Gastroesophageal sphincter (tissue), 4 donors: ENCODE measurements at regions not wholly inside any gene's neighbourhood (a gene's known extent, or its start where the extent isn't known, plus 50 kb on each side); places are given as distances from the start of the nearest gene placed in this dataset.

ENCODE experiments used
- ATAC-seq: fragments of 150-250 bp; one replicate; pipeline ENCODE4 v1.9.1; 2016; ENCODE audit warnings: mild to moderate bottlenecking, moderate library complexity
- H3K27ac ChIP-seq, 4 donors: fragments of 200-600 bp; sonication (generic) in 3 of 4; 1 replicate in 3 of 4; 2 replicates in 1 of 4; pipeline ENCODE4 v1.5.1; 2016 to 2019
- H3K27me3 ChIP-seq: fragments of 200-600 bp; sonication (generic); one replicate; pipeline ENCODE4 v1.5.1; 2019
- H3K36me3 ChIP-seq, 2 donors: fragments of 200-600 bp; sonication (generic); one replicate each; pipeline ENCODE4 v1.5.1; 2019; ENCODE audit warnings: control low read depth in 1 of 2
- H3K4me1 ChIP-seq, 3 donors: fragments of 200-600 bp; sonication (generic); 1 replicate in 2 of 3; 2 replicates in 1 of 3; pipeline ENCODE4 v1.5.1; 2016 to 2019; ENCODE audit warnings: control low read depth in 2 of 3
- H3K4me3 ChIP-seq, 2 donors: fragments of 200-600 bp; sonication (generic); one replicate each; pipeline ENCODE4 v1.5.1; 2019; ENCODE audit warnings: mild to moderate bottlenecking in 1 of 2, moderate library complexity in 1 of 2
- H3K9me3 ChIP-seq, 3 donors: fragments of 200-600 bp; sonication (generic); one replicate each; pipeline ENCODE4 v1.5.1; 2017 to 2019; ENCODE audit warnings: control low read depth in 2 of 3
- EP300 ChIP-seq: sonication (generic); formaldehyde crosslinking; IDR thresholded peaks from one replicate; pipeline ENCODE4 v1.6.1; 2017; ENCODE audit warnings: antibody characterized with exemption, mild to moderate bottlenecking
- POLR2A ChIP-seq, 2 donors: fragments of 450-650 bp; IDR thresholded peaks; one replicate each; pipeline ENCODE4 v1.6.1; 2017; ENCODE audit warnings: antibody characterized with exemption in 2 of 2, mild to moderate bottlenecking in 2 of 2, moderate library complexity in 1 of 2
- POLR2AphosphoS5 ChIP-seq: sonication (generic); formaldehyde crosslinking; IDR thresholded peaks from one replicate; pipeline ENCODE4 v1.6.1; 2017; ENCODE audit warnings: antibody characterized with exemption
- WGBS, 2 donors: methylation state at CpG; one replicate each; pipeline ENCODE4 v1.1.5; 2018; ENCODE audit warnings: low coverage in 1 of 2; 5-methylcytosine and 5-hydroxymethylcytosine counted together
- TF ChIP-seq, protein P1 (sequence below), 4 experiments: fragments of 200-600 bp in 2 of 4; fragments of 450-650 bp in 2 of 4; sonication (generic) in 1 of 4; IDR thresholded peaks; one replicate each; pipeline ENCODE4 v1.5.1; 2017 to 2019; ENCODE audit warnings: antibody characterized with exemption in 4 of 4, mild to moderate bottlenecking in 2 of 4, moderate library complexity in 2 of 4

DNA sequence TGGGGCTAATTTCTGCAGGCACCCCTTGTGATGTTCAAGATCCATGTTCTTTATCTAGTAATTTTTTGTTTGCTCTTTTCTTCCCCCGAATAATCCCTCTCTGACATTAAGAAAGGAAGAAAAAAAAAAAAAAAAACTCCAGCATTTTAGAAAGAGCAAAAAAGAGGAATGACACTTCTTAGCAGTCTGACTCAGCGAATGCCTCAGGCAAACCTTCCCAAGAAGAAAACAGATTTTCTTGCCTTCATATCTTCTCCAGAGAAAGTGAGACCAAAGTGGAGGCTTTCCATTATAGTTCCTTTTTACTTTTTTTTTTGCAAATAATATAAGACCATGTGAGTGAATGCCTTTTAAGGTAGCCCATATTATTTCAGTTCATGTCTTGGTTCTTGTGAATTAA, 479.0 kb upstream of the SYT1 start:
- Histone ChIP-seq H3K36me3 (no peaks in the 10 kb centered on the region), H3K27ac (no peak overlapping the region), H3K9me3 (no peaks in the 10 kb centered on the region), H3K4me1 (no peaks in the 10 kb centered on the region), H3K4me3 (no peak overlapping the region), H3K27me3 (no peaks in the 10 kb centered on the region)
- no peak for TF ChIP-seq POLR2A (IDR thresholded peaks at IDR 0.05)
- TF ChIP-seq POLR2AphosphoS5: no peak
- TF ChIP-seq, protein P1, sequence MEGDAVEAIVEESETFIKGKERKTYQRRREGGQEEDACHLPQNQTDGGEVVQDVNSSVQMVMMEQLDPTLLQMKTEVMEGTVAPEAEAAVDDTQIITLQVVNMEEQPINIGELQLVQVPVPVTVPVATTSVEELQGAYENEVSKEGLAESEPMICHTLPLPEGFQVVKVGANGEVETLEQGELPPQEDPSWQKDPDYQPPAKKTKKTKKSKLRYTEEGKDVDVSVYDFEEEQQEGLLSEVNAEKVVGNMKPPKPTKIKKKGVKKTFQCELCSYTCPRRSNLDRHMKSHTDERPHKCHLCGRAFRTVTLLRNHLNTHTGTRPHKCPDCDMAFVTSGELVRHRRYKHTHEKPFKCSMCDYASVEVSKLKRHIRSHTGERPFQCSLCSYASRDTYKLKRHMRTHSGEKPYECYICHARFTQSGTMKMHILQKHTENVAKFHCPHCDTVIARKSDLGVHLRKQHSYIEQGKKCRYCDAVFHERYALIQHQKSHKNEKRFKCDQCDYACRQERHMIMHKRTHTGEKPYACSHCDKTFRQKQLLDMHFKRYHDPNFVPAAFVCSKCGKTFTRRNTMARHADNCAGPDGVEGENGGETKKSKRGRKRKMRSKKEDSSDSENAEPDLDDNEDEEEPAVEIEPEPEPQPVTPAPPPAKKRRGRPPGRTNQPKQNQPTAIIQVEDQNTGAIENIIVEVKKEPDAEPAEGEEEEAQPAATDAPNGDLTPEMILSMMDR (IDR thresholded peaks at IDR 0.05): no peak
- TF ChIP-seq EP300: no peak
- 67 to 79% methylated on average over 2 of the region's 2 CpGs for WGBS, 2 donors
- no peak for ATAC-seq

DNA sequence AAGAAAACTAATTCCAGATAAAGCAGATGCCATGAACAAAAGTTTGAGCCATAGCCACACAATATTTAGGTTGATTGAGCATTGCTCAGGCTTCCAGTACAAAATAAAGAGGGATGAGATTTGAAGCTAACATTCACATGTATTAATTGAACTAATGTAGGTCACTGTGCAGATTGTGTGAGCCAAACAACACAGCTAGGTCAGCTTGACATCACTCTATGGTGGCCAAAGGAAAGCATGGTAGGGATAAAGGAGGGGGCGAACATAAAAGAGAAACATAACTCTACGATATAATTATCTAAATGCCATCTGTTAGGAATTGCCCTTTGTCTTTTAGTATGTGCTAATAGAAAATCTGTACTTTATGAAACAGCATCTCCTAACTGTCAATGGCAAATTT, 477.7 kb upstream of the SYT1 start:
- Histone ChIP-seq H3K9me3 (no peaks in the 10 kb centered on the region), H3K27ac (no peak overlapping the region), H3K36me3 (no peaks in the 10 kb centered on the region), H3K27me3 (no peaks in the 10 kb centered on the region), H3K4me3 (no peak overlapping the region), H3K4me1 (no peaks in the 10 kb centered on the region)
- TF ChIP-seq EP300 (no peak), POLR2A (IDR thresholded peaks at IDR 0.05) (no peak), POLR2AphosphoS5 (no peak)
- TF ChIP-seq, protein P1 (IDR thresholded peaks at IDR 0.05): no peak
- no peak for ATAC-seq
- 80 to 88% methylated on average over 2 of the region's 2 CpGs for WGBS, 2 donors

DNA sequence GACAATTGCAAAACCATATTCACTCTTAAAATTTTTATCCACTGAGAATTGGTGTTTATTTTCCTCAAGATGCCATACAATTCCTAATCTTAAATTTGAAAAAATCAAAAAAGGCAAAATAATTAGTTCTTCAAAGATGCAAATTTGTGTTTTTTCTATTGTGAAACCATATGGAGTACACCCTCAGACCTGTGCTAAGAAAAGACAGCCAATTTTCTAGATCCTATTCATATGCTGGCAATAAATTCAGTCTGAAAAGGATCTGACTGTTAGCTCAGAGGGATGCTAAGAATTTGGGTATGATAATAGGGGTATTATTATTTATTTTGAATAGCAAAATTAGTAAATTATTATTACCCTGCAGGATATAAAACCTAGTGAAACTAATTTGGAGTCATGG, 476.9 kb upstream of the SYT1 start:
- Histone ChIP-seq H3K27ac (no peak overlapping the region), H3K4me3 (no peak overlapping the region), H3K4me1 (no peaks in the 10 kb centered on the region), H3K9me3 (no peaks in the 10 kb centered on the region), H3K27me3 (no peaks in the 10 kb centered on the region), H3K36me3 (no peaks in the 10 kb centered on the region)
- TF ChIP-seq, protein P1 (IDR thresholded peaks at IDR 0.05): no peak
- TF ChIP-seq EP300 (no peak), POLR2A (IDR thresholded peaks at IDR 0.05) (no peak), POLR2AphosphoS5 (no peak)
- no peak for ATAC-seq

DNA sequence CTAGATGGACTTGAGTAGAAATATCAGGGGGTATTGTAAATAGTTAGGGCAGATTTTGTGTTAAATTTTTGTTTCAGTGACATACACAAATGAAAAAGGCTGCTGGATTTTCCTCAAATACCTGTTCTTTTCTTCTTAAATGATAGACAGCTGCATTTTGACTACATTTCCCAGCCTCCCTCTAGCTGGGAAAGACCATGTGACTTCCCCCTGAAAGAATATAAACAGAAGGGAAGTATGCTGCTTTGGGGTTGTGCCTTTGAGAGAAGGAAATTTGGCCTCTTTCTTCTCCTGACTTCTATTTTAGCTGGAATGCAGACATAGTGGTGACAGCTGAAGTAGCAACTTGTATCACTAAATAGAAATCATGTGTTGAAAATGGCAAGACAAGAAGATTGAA, 476.1 kb upstream of the SYT1 start:
- Histone ChIP-seq H3K4me3 (no peak overlapping the region), H3K27me3 (no peaks in the 10 kb centered on the region), H3K36me3 (no peaks in the 10 kb centered on the region), H3K4me1 (no peaks in the 10 kb centered on the region), H3K9me3 (no peaks in the 10 kb centered on the region), H3K27ac (no peak overlapping the region)
- ATAC-seq: no peak
- no peak for TF ChIP-seq POLR2AphosphoS5
- no peak for TF ChIP-seq EP300
- TF ChIP-seq POLR2A (IDR thresholded peaks at IDR 0.05): no peak
- TF ChIP-seq, protein P1 (IDR thresholded peaks at IDR 0.05): no peak

DNA sequence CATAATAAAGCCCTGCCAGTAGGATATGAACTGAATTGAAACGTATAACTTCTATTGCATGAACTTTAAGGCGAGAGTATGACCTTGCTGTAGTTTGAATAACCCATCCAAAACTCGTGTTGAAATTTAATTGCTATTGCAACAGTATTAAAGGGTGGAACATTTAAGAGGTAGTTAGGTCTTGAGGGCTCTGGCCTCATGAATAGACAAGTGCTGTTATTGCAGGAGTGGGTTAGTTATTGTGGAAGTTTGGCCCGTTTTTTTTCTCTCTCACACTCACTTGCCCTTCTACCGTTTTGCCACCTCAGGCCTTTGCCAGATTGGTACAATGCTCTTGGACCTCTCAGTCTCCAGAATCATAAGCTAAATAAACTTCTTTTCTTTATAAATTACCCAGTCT, 473.7 kb upstream of the SYT1 start:
- TF ChIP-seq, protein P1 (IDR thresholded peaks at IDR 0.05): no peak
- no peak for TF ChIP-seq POLR2A (IDR thresholded peaks at IDR 0.05)
- no peak for TF ChIP-seq POLR2AphosphoS5
- TF ChIP-seq EP300: no peak
- no peaks in the 10 kb centered on the region for H3K4me1 ChIP-seq
- ATAC-seq: no peak
- no peaks in the 10 kb centered on the region for H3K36me3 ChIP-seq
- no peak overlapping the region for H3K27ac ChIP-seq
- no peaks in the 10 kb centered on the region for H3K9me3 ChIP-seq
- 73 to 83% methylated on average over 5 of the region's 5 CpGs for WGBS, 2 donors
- H3K27me3 ChIP-seq: no peaks in the 10 kb centered on the region
- no peak overlapping the region for H3K4me3 ChIP-seq
